ENCODE measurements at regions not wholly inside any gene's neighbourhood (a gene's known extent, or its start where the extent isn't known, plus 50 kb on each side); places are given as distances from the start of the nearest gene placed in this dataset.
"Not testable (repeated sequence)": the region's sequence is repeated elsewhere in the genome, so short reads cannot be mapped to it uniquely, and the experiment has no call there.

DNA sequence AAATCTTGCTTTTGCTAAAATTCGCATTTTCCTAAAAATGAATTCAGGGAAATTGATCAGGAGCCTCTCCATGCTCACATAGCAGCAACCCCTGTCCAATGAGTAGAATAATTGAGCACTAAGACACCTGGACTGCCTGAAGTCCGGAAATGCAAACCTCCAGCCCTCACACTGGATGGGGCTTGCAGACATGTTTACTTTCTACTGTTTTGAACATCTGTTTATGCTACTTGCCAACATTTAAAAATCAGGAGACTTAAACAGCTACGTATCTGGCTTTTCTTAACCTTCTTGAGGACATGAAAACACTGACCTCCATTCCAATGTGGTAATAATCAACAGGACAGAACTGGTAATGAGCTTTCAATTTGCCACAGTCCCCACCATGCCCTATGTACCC, 184.4 kb downstream of the SHOX2 start:
- DNase-seq (ENCODE audit: low spot score): no peak
- ATAC-seq: no peak

DNA sequence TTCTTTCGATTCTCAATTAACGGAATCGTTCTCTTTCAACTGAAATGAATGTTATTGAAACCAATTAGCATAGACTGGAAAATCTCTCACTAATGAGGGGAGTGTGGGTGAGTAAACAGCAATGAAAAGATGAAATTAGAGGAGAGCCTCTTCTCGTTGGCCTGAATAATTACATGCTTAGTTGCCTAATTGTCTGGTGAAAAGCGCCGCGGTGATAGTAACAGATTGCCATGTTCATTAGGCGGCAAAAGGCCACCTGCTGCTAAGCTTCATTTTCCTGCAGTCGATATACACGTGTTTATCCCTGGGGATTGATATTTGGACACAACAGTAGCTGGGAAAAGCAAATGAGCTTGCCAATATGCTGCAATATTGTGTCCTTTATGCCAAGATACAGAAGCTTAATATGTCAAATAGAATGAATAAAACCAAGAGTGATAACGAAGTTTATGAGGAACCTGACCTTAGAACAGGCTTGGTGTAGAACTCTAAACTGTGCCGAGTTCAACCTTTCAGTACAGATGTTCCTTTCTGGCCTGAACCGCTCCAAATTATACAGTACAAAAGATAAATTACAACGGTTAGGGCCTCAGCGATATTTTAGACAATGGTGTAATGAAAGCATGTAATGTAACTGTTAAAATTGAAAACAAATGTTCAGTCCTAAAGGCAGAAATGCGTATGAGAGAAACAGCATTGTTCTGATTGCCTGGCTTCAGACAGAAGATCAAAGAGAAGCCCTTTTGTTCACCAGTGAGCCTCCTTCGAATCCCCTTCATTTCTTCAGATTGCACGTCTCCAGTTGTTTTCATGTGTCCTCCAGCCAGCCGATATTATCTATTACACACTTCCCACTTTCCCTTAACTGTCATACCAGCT, 185.2 kb downstream of the SHOX2 start:
- no peak for DNase-seq (ENCODE audit: low spot score)
- ATAC-seq: no peak

DNA sequence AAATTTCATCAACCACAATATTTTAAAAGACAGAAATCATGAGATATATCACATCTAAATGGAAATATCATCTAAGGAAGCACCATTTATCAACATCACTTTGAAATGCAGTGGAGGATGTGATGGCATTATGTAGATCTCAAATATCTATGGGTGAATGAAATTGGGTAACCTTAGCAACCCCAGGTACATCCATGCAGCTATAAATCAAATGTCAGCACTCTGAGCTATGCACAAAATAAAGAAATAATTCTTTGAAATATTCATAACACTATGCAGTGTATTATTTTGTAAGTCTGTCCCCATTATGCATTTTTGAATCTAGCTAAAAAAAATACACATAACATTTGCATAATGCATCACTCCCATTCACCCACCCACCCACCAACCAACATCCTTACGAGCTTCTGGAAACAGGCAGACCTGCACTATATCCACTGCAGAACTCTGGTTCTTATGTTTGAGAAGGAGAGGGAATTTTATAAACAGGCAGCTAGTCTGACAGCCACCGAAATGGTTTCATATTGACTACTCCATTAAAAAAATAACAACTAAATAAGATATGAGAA, 186.8 kb downstream of the SHOX2 start:
- no peak for ATAC-seq

DNA sequence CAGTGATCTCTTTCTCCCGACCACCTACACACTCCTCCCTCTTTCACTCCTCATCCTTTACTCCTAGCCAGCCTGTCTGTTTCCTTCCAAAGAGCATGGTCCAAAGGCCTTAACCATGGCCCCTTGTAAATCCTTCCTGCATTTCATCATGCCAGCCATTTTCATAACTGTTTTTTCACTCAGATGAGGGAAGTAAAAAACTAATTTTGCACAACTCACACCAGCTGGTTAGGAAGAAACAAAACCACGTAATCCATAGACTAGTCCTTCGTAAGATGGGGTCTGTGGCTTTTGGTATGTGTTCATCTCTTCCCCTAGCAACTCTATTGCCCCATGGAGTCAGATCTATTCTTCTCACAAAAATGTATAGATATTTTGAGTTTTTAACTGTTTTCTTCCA, 187.8 kb downstream of the SHOX2 start:
- no peak for DNase-seq (ENCODE audit: low spot score)
- ATAC-seq: no peak

More for the DNA sequence above, 186.8 kb downstream of the SHOX2 start:
- no peak for DNase-seq (ENCODE audit: low spot score)

DNA sequence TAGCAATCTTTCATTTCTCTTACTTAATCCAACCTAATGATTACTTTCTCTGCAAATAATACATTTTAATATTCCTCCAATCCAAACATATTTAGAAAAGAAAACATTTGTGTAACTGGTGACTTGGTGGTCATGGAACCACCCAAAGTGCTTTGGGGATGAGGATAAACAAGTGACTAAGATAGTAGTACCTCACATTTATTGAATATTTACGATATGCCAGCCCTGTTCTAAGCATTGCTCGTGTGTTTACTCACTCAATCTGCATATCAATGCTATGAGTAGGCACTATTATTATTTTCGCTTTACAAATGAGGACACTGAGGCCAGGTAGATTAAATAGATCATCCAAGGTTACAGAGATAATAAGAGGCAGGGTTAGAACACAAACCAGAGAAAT, 189.5 kb downstream of the SHOX2 start:
- DNase-seq (ENCODE audit: low spot score) (no peak), ATAC-seq (no peak)

DNA sequence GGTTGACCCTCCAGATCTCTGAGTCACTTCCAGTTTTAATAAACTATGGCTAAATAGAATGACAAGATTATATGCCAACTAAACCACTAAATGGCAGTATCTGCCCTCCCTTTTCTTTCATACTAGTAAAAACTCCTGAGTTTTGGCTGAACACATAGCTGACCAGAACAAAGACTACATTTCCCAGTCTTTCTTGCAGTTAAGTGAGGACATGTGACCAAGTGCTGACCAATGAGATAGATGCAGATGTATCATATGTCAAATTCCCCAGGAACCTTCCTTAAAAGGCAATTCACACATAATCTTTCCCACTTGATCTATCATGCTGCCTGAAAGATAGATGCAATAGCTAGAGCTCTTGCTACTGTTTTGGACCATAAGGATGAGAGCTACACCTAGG, 191.3 kb downstream of the SHOX2 start:
- no peak for ATAC-seq
- no peak for DNase-seq (ENCODE audit: low spot score)

DNA sequence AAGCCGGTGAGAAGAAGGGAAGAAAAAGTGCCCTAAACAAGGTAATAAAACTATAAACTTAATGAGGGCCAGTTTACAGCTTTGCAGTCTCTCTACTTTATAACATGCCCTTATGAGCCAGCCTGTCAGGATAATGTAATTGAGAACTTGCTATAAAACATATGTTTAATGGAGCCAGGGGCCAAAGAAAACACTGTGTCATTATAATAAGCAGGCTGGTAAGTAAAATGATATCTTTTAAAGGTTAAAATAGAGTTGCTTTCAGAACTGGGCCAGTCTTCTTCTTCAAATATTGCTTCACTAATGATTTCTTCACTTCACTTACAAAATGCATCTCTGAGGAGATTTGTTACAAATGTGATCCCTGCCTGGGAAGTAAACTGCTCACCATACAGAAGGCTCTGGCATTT, 192.5 kb downstream of the SHOX2 start:
- ATAC-seq: no peak
- no peak for DNase-seq (ENCODE audit: low spot score)

DNA sequence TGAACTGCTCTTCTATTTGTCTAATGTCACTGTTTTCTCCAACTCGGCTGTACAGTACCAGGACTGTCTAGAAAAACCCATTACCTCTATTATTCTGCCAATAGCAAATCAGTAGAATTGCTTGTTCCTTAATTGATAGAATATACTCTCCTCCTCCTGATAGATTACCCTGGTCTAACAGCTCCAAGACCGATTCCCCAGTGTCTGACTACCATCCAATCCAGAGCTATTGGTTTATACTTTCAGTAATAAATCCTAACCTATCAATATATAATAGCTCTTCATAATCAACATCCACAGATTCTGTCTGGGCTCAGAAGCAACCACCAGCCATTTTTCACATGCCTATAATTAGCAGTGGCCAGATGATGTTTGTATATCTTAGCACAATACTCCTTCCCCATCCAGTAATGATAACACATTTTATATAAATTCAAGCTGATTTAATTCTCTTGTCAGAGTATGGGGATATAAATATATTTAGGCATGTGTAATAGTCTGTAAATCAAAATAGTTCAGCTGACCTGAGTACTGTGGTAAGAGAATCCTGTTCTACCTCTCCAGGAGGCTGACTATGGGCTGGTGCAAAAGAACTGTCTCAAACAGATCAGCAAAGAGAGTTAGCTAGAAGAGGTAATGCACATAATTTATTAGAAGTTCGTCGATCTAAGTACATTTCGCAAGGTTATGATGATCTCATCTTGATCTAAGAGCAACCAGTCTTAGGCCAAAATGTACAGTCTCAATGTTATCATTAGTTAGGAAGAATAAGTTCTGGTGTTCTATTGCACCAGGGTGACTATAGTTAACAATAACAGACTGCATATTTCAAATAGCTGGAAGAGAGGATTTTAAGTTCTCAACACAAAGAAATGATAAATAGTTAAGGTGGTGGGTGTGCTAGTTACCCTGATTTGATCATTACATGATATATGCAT, 193.4 kb downstream of the SHOX2 start:
- DNase-seq (ENCODE audit: low spot score): no peak
- ATAC-seq: no peak

DNA sequence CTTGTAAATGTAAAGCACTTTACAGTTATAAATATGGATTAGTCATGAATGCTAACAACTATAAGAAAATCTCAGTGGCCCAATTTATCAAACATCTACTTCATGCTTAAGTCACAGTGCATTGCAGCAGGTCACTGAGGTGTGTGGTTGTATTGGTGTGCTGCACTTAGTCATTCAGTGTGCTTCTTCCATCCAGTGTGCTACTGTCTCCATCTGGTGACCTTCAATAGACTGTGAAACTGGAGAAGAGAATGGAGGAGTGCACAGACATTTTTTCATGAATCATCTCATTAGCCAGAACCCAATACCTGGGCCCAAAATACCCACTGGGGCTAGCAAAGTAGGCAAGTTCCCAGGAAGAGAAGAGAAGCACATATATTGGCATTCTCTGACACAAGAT, 199.6 kb downstream of the SHOX2 start:
- DNase-seq (ENCODE audit: low spot score): no peak
- no peak for ATAC-seq

DNA sequence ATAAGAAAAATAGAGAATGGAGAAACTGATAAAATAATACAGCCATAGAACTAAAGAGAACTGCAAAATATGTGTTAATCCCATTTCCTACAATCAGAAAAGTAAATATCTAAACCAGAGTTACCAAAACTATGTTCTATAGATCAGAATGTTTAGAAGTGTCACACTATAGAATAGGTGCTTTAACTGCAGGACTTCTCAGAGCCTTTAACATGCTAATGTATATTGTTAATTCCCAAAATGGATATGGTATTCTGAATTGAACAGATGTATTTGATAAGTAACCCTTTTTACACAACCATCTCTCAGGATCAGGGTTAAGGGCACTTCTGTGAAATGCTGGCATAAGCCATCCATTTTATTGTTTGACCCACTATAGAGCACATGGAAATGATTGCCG, 200.3 kb downstream of the SHOX2 start:
- no peak for ATAC-seq
- DNase-seq (ENCODE audit: low spot score): no peak

DNA sequence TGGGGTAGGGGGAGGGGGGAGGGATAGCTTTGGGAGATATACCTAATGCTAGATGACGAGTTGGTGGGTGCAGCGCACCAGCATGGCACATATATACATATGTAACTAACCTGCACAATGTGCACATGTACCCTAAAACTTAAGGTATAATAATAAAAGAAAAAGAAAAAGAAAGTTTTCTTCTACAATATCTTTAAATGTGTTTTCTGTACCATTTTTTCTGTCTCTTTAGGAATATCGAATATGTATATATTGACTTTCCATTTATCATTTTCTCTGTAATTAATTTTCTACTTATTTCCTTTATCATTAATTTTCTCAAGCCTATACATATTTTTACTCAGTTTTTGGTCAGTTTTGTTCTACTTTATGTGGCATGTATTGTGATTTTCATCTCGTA, 203.5 kb downstream of the SHOX2 start:
- not testable (repeated sequence) for ATAC-seq; DNase-seq (ENCODE audit: low spot score)

DNA sequence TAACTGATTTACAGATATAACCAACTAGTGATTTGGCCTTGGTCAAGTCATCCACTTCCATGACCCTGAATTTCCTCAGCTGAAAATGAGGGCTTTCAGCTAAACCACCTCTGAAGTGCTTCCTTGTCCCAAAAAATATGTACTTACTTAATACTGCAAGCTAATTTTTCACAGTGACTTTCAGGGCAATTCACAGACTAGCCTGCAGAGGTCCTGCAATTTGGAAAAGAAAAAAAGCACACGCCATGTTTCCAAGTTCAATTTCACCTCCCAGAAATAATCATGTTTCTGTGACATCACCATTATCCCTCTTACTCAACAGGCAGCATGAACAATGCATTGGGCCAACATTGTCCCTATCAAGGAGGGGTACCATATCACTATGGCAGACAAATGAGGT, 218.2 kb downstream of the SHOX2 start:
- no peak for ATAC-seq
- DNase-seq (ENCODE audit: low spot score): no peak

DNA sequence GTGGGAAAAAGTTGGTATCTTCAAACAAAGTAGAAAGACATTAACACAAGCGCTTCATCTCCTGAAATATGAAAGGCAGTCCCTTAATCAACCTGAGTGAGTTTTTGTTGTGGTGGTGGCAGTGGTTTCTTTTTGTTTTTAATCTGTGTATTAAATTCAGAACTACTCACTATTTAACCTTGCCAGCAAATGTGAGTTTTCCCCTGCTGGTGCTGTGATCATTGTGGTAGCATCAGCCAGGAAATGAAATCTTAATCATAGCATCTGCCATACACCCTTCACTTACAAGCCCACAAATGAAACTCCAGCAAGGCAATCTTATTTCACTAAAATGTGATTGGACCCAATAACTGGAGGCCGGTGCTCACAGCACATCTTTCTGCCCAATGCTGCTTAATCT, 229.7 kb downstream of the SHOX2 start:
- DNase-seq (ENCODE audit: low spot score) (no peak), ATAC-seq (no peak)

DNA sequence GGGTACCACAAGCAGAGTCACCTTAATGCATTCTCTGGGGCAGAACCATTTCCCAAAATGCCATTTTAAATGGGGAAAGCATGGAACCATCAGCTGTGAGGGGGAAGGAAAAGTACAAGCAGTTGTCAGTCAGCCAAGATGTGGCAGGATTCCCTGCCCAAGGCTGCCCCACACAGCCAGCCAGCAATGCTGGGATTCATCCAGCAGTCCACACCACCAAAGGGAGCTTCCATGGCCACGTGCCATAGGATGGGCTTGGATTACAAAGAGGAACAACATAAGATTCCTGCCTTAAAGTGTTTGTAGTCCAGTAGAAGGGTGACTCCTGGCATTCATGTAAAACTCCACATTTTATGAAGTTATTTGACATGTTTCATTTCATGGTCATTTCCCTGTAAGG, 233.3 kb downstream of the SHOX2 start:
- ATAC-seq (no peak), DNase-seq (ENCODE audit: low spot score) (no peak)

DNA sequence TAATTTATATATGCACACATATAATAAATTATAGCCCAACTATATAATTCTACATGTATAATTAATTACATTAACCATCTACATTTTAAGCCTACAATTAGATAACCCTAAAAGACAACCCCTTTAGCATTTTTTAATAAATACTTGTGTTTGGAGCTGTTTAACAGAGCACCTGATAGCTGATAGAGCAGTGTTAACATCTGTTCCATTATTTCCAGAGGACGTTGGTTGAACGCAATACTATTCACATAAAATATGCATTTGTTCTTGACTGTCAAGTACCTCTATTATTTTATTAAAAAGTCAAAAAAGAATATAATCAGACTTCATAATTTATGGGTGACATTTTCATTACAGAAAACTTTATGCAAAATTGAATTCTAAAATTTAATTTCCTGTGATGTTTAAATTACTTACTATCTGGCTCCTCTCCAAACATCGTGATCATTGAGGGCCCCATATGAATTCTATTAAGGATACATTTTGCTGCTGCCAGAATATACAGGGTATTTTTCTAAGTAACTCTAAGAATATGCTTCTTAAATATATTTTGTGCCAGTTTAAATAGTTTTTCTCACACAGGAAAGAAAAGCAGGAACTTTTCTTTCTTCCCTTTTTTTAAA, 234.3 kb downstream of the SHOX2 start:
- no peak for DNase-seq (ENCODE audit: low spot score)
- no peak for ATAC-seq

DNA sequence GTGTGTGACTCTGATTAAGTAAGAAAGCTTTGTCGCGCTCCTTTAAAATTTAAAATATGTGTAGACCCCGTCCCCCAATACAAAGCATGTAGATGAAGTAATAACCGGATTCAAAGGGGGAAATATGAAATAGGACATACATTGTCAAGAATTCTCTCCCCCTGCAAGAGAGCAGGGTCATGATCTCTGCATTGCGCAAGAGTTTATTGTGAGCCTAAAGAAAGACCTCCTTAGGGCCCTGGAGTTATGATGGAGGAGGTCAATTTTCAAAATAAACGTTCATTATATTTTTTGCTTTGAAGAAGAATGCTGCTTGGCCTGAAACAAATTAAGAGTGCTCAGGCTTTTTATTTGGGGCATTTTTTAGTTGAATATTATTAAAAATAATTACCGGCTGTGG, 235.0 kb downstream of the SHOX2 start:
- no peak for ATAC-seq

DNA sequence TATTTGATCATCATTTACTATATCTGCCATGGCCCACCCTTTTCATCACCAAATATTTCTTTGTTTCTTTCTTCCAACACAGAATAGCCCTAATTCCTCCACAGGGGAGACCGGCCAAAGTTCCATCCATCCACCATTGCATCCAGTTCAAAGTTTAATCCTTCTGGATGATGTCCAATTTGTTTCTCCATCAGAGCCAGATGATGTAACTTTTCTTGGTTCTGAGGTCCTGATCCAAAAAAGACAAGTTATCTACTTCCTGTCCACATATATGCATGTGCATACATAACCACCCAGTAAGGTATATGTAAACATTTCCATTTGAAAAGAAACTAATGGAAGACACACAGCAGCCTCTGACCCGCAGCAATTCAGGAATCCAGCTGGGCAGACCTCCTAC, 237.3 kb downstream of the SHOX2 start:
- no peak for ATAC-seq
- no peak for DNase-seq (ENCODE audit: low spot score)

More for the DNA sequence above, 235.0 kb downstream of the SHOX2 start:
- no peak for DNase-seq (ENCODE audit: low spot score)

DNA sequence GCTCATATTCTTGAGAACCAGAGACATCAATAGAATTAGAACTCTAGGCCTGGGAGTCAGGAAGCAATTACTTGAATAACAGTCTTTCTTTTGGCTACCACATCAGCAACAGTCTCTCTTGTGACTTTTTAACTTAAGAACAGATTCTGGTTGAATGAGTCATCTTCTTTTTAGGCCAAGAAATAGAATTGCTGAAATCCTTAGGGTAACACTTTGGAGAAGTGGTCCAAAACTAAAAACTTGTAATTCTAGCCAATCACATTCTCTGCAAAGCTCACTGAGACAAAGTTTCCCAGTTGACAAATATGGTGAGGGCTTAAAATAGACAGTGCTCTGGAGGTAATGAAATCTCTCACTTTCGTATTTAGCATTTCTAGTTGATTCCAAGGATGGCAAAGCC, 238.0 kb downstream of the SHOX2 start:
- DNase-seq (ENCODE audit: low spot score) (no peak), ATAC-seq (no peak)

DNA sequence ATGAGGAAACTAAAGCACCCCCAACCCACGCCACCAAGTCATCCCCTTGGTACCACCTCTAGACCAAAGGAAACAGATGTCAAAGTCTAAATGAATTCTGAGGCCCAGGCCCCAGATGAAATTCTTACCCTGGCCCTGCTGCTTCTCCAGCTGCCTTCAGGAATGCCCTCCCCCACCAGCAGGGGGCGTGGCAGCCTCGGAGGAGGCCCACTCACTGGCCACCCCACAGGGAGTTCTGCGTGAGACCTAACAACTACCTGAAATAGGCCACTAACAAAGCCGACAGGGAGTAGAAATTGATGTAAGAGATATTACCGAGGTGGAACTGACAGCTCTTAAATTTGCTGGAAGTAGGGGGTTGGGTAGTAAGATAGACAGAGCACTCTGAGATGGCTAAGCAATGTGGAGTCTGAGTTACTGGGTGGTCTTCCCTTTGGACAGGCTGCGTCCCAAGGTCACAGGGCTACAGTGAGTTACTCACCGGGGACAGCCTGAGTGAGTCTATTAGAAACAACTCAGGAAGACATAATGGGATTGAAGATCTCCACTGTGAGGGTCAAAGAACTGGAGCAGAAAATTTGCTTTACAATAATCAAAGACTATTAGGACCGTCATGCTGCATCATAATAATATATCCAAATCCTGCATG, 240.7 kb downstream of the SHOX2 start:
- no peak for DNase-seq (ENCODE audit: low spot score)
- peak; percentile 26 for ATAC-seq

DNA sequence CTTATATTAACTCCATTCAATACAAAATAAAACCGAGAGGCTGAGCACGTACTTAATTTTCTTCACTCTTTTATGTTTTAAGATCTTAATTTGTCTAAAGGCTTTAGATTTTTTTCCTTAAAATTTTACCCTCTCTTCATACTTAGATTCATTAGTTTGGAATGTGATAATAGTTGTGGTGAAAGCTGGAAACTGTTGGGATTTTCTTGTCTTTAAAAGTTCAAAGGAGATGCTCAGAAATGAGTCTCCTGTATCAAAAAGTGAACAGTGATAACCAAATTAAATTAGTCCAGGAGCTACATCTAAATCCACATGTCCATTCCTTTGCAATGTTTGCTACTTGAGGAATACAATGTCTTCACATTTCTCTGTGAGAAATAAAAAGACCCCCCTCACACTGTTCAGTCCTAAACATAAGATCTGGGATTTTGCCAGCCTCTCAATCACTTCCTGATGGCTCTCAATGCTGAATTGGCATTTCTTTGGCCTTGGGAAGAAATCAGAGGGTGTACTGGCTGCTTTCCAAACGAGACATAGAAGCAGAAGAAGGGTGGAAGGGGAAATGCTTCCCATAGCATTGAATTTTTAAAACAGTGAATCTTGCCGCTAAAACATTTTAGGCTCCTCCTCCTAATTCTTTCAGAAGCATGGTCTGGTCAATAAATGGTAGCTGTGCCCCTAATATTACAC, 245.0 kb downstream of the SHOX2 start:
- ATAC-seq: no peak
- DNase-seq (ENCODE audit: low spot score): no peak
